OCI-LY7 (cell line): ENCODE measurements at regions not wholly inside any gene's neighbourhood (a gene's known extent, or its start where the extent isn't known, plus 50 kb on each side); places are given as distances from the start of the nearest gene placed in this dataset.

Experiments used
- BruUV-seq: library from RNA; stranded (reverse); fragments of 400-500 nt; replicated peaks from 2 replicates; lab custom pipeline; 2021; lab: Mats Ljungman, UMichigan
- CTCF ChIA-PET: fragments of 300-600 bp; sonication (Branson Sonifier 250); formaldehyde crosslinking; loops from one replicate; lab custom pipeline; 2022; ENCODE audit warnings: antibody characterized with exemption; ENCODE audit not compliant: unreplicated experiment; lab: Charles Lee
- POLR2A ChIA-PET: fragments of 300-600 bp; sonication (Branson Sonifier 250); formaldehyde crosslinking; loops from one replicate; lab custom pipeline; 2022; ENCODE audit warnings: antibody characterized with exemption; lab: Charles Lee
- DNase-seq: peaks from one replicate; pipeline ENCODE4 v3.0.0-alpha.2; 2015; ENCODE audit warnings: low spot score
- H2AFZ ChIP-seq: fragments of 200-600 bp; sonication (generic), shearing (Covaris generic); 2 replicates; pipeline ENCODE4 v1.6.1; 2014; ENCODE audit warnings: mild to moderate bottlenecking, antibody characterized with exemption, low read length, moderate library complexity
- H3K27ac ChIP-seq: fragments of 200-600 bp; sonication (generic); 2 replicates; pipeline ENCODE4 v1.5.1; 2014; ENCODE audit warnings: mixed run types, low read depth, mild to moderate bottlenecking, moderate library complexity, low read length, inconsistent platforms; ENCODE audit not compliant: poor library complexity, severe bottlenecking
- H3K36me3 ChIP-seq: fragments of 200-600 bp; sonication (generic); 2 replicates; pipeline ENCODE4 v1.6.1; 2014; ENCODE audit warnings: mild to moderate bottlenecking, antibody characterized with exemption, low read length, moderate library complexity, mixed read lengths; ENCODE audit not compliant: insufficient read depth
- H3K4me1 ChIP-seq: fragments of 200-600 bp; sonication (generic); 2 replicates; pipeline ENCODE4 v1.5.1; 2014; ENCODE audit warnings: mild to moderate bottlenecking, low read length; ENCODE audit not compliant: insufficient read depth, poor library complexity, severe bottlenecking
- H3K4me2 ChIP-seq: fragments of 200-600 bp; sonication (generic); 2 replicates; pipeline ENCODE4 v1.6.1; 2014; ENCODE audit warnings: mild to moderate bottlenecking, low read length
- H3K4me3 ChIP-seq: fragments of 200-600 bp; sonication (generic); 2 replicates; pipeline ENCODE4 v1.5.1; 2014; ENCODE audit warnings: mild to moderate bottlenecking, low read depth, low read length; ENCODE audit not compliant: poor library complexity, severe bottlenecking
- H3K79me2 ChIP-seq: fragments of 200-600 bp; sonication (generic); 2 replicates; pipeline ENCODE4 v1.6.1; 2016; ENCODE audit warnings: low read depth, mild to moderate bottlenecking, low read length, moderate library complexity, mixed read lengths; ENCODE audit not compliant: insufficient read depth
- H3K9me2 ChIP-seq: fragments of 200-600 bp; sonication (generic); 2 replicates; pipeline ENCODE4 v1.6.1; 2016; ENCODE audit warnings: mild to moderate bottlenecking, low read length, mixed read lengths; ENCODE audit not compliant: insufficient read depth
- H3K9me3 ChIP-seq: fragments of 200-600 bp; sonication (generic); 2 replicates; pipeline ENCODE4 v1.6.1; 2014; ENCODE audit warnings: mild to moderate bottlenecking, mixed run types, low read length, mixed read lengths
- H4K20me1 ChIP-seq: fragments of 200-600 bp; sonication (generic); 2 replicates; pipeline ENCODE4 v1.6.1; 2014; ENCODE audit warnings: mild to moderate bottlenecking, antibody characterized with exemption, low read length, moderate library complexity, mixed read lengths; ENCODE audit not compliant: insufficient read depth
- EZH2phosphoT487 ChIP-seq: fragments of 200-600 bp; sonication (generic); IDR thresholded peaks from 2 replicates; pipeline ENCODE4 v1.6.1; 2018; ENCODE audit warnings: low read depth, borderline replicate concordance, mild to moderate bottlenecking, mixed run types, antibody characterized with exemption, low read length, moderate library complexity, mixed read lengths
- intact Hi-C: fragments of 100-400 bp; cut with micrococcal nuclease; formaldehyde crosslinking; loops from one replicate; pipeline ENCODE4 v1.10.0; 2022; ENCODE audit not compliant: unreplicated experiment
- TF ChIP-seq, protein P1 (sequence below): fragments of 200-600 bp; sonication (generic); conservative IDR thresholded peaks from 2 replicates; pipeline ENCODE4 v1.5.1; 2014; ENCODE audit warnings: mild to moderate bottlenecking, antibody characterized with exemption, low read length, moderate library complexity, mixed read lengths

DNA sequence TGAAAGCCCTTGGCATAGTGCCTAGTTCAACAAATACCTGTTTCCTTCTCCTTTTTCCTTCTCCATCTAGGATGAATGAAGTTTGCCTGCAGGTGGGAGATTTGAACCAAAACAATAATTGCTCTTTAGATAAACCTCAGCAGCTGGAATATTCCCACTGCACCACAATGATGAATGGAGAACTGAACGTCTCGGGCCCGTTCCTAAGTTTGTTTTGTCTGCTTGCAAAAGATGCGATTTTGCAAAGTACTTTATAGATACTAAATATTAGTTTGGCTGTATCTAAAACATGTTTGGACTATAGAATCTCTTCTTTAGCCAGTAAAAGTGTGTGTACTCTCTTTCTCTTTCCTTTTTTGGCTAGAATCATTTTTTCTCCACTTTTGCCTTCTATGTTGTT lies 75.8 kb upstream of the BMPER start:
- no peaks in the 10 kb centered on the region for H4K20me1 ChIP-seq
- ChIA-PET CTCF (no interaction called here), POLR2A (no interaction called here)
- no peak overlapping the region for H3K4me2 ChIP-seq
- no peak overlapping the region for H2AFZ ChIP-seq
- intact Hi-C loops: no loop called here
- H3K9me2 ChIP-seq: no peaks in the 10 kb centered on the region
- no peak for DNase-seq
- no TSS peak for BruUV-seq
- H3K4me3 ChIP-seq: no peak overlapping the region
- no peaks in the 10 kb centered on the region for H3K36me3 ChIP-seq
- H3K4me1 ChIP-seq: no peaks in the 10 kb centered on the region
- H3K79me2 ChIP-seq: no peaks in the 10 kb centered on the region
- no peak overlapping the region for H3K27ac ChIP-seq
- TF ChIP-seq, protein P1, sequence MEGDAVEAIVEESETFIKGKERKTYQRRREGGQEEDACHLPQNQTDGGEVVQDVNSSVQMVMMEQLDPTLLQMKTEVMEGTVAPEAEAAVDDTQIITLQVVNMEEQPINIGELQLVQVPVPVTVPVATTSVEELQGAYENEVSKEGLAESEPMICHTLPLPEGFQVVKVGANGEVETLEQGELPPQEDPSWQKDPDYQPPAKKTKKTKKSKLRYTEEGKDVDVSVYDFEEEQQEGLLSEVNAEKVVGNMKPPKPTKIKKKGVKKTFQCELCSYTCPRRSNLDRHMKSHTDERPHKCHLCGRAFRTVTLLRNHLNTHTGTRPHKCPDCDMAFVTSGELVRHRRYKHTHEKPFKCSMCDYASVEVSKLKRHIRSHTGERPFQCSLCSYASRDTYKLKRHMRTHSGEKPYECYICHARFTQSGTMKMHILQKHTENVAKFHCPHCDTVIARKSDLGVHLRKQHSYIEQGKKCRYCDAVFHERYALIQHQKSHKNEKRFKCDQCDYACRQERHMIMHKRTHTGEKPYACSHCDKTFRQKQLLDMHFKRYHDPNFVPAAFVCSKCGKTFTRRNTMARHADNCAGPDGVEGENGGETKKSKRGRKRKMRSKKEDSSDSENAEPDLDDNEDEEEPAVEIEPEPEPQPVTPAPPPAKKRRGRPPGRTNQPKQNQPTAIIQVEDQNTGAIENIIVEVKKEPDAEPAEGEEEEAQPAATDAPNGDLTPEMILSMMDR: no peak
- TF ChIP-seq EZH2phosphoT487: no peak
- H3K9me3 ChIP-seq: no peaks in the 10 kb centered on the region

GRCh38 chr7:33831389-33832141 lies 73.8 kb upstream of the BMPER start:
- Histone ChIP-seq H3K9me2 (no peaks in the 10 kb centered on the region), H3K79me2 (no peaks in the 10 kb centered on the region), H3K9me3 (peaks cover 1% of the 10 kb centered on the region; the same call in 1 of the 2 replicates), H2AFZ (no peak overlapping the region), H3K27ac (no peak overlapping the region), H3K4me2 (no peak overlapping the region), H3K36me3 (no peaks in the 10 kb centered on the region), H3K4me1 (no peaks in the 10 kb centered on the region), H3K4me3 (no peak overlapping the region), H4K20me1 (no peaks in the 10 kb centered on the region)
- ChIA-PET POLR2A (no interaction called here), CTCF (no interaction called here)
- DNase-seq: no peak
- TF ChIP-seq EZH2phosphoT487: no peak
- TF ChIP-seq, protein P1: no peak
- no TSS peak for BruUV-seq
- intact Hi-C loops: no loop called here

DNA sequence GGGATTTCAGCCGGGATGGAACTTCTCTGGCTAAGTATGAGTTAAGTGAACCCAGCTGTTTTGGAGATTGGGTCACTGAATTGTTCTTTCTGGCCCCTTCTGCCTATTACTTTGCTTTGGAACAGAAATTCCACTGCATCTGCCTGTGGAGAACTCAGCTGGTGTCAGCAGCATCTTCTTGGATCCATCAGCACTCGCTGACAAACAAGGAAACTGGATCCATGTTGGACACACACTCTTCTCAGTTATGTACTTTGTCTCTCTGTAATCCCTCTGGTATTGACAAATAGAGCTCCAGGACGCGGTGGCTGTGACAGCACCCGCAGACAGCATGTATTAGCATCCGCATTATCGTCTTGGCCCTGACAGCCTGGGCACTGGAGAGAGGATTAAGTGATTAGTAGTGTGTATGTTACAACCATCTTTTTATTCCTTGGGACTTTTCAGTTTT lies 73.0 kb upstream of the BMPER start:
- no peaks in the 10 kb centered on the region for H3K79me2 ChIP-seq
- TF ChIP-seq, protein P1: no peak
- TF ChIP-seq EZH2phosphoT487: no peak
- no peak overlapping the region for H2AFZ ChIP-seq
- intact Hi-C loops: no loop called here
- ChIA-PET POLR2A (no interaction called here), CTCF (no interaction called here)
- H3K36me3 ChIP-seq: no peaks in the 10 kb centered on the region
- no peak overlapping the region for H3K27ac ChIP-seq
- peaks cover 3% of the 10 kb centered on the region; the same call in 1 of the 2 replicates for H3K9me3 ChIP-seq
- no peaks in the 10 kb centered on the region for H3K9me2 ChIP-seq
- no peaks in the 10 kb centered on the region for H4K20me1 ChIP-seq
- no peak overlapping the region for H3K4me3 ChIP-seq
- no TSS peak for BruUV-seq
- no peak for DNase-seq
- H3K4me1 ChIP-seq: no peaks in the 10 kb centered on the region
- H3K4me2 ChIP-seq: no peak overlapping the region
